Neutrophil (primary cell): ENCODE measurements at regions not wholly inside any gene's neighbourhood (a gene's known extent, or its start where the extent isn't known, plus 50 kb on each side); places are given as distances from the start of the nearest gene placed in this dataset.
"Not testable (repeated sequence)": the region's sequence is repeated elsewhere in the genome, so short reads cannot be mapped to it uniquely, and the experiment has no call there.

Experiments
- H3K27ac ChIP-seq: fragments of 200-600 bp; sonication (generic); 2 replicates; pipeline ENCODE4 v1.5.1; 2016; ENCODE audit warnings: mild to moderate bottlenecking, moderate library complexity
- H3K27me3 ChIP-seq: fragments of 200-600 bp; sonication (generic); 2 replicates; pipeline ENCODE4 v1.6.0; 2016; ENCODE audit warnings: mild to moderate bottlenecking
- H3K36me3 ChIP-seq: fragments of 200-600 bp; sonication (generic); 2 replicates; pipeline ENCODE4 v1.5.1; 2017
- H3K4me1 ChIP-seq, 2 experiments: fragments of 200-600 bp in 1 of 2; sonication (generic) in 1 of 2; 1 replicate in 1 of 2; 2 replicates in 1 of 2; pipeline versions ENCODE4 v1.5.1 to v1.6.1; 2013 to 2016; ENCODE audit warnings: low read depth in 1 of 2, low read length in 1 of 2, mild to moderate bottlenecking in 1 of 2, moderate library complexity in 1 of 2; ENCODE audit not compliant: control insufficient read depth in 1 of 2, insufficient read depth in 1 of 2
- H3K4me3 ChIP-seq, 2 experiments: fragments of 200-600 bp in 1 of 2; sonication (generic) in 1 of 2; 1 replicate in 1 of 2; 2 replicates in 1 of 2; pipeline ENCODE4 v1.5.1; 2013 to 2016; ENCODE audit warnings: low read depth in 1 of 2, low read length in 1 of 2, mild to moderate bottlenecking in 1 of 2, moderate library complexity in 1 of 2
- H3K9me3 ChIP-seq: fragments of 200-600 bp; sonication (generic); 2 replicates; pipeline ENCODE4 v1.5.1; 2016

DNA sequence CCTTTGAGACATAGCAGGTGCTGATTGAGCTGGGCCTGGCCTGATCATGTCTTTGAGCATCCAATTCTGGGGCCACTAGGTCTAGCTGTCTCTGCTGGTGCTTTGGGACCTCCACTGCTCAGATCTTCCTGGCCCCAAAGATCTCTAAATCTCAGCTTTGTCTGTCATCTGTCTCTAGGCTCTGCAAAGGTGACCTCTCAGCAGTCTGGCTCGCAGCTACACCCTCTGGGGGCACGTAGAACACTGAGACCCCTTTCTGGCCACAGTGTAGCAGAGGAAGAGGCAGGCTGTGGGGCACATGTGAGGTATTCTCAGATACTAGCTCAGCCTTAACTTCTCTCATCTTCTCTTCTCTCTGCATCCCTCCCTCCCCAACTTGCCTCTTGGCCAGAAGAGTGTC, 298.1 kb upstream of the PLGLB1 start:
- not testable (repeated sequence) for H3K27ac ChIP-seq, H3K4me1 ChIP-seq, H3K27me3 ChIP-seq, H3K9me3 ChIP-seq, H3K4me3 ChIP-seq, H3K36me3 ChIP-seq

DNA sequence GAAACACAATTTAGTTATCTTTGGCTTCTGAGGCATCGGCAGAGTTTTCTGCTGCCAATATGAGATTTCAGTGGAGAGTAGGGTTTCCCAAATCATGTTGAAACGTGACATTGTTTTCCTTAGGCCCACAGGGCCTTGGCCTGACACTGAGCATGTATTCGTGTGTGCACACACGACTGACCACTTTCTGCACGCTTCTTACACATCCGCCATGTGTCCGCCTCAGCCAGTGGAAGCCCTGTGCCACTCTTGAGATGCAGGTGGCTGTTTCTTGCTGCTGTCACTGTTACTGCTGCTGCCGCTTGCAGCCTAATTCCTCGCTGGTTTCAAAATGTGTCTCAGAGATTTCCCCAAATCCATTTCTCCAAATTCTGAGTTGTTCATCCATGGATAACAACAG, 299.6 kb upstream of the PLGLB1 start:
- H3K9me3 ChIP-seq, H3K27me3 ChIP-seq, H3K4me3 ChIP-seq, H3K36me3 ChIP-seq, H3K4me1 ChIP-seq, H3K27ac ChIP-seq: not testable (repeated sequence)

DNA sequence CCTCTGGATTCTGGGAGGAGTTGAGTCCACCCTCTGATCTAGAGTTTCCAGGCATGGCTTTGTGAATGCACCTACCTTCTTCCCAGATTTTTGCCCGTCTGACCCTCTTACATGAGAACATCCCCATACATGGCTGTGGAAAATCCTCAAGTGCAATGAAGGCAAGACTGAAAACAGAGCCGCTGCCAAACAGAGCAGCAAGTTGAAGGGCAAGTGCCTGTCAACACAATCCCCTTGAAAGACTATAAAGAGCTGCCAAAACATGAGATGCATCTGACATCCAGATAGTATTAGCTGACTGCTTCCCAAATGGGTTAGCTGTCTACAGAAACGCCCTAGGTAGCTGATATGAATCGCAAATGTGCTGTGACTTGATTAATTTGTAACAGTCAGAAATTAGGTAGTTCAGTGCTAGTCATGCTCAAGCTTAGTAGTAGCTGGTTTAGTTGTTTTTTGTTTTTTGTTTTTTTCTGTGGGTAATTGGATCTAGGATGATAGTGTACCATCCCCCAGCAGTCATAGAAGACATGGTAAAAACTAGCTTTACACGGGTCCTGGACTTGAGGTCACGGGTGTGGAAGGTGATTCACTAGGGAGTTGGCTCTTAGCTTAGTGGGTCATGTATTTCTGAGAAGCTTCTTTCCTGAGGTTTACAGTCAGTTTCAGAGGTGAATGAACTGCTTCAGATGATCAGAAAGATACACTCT, 302.8 kb upstream of the PLGLB1 start:
- not testable (repeated sequence) for H3K4me3 ChIP-seq, H3K4me1 ChIP-seq, H3K27ac ChIP-seq, H3K9me3 ChIP-seq, H3K27me3 ChIP-seq, H3K36me3 ChIP-seq

DNA sequence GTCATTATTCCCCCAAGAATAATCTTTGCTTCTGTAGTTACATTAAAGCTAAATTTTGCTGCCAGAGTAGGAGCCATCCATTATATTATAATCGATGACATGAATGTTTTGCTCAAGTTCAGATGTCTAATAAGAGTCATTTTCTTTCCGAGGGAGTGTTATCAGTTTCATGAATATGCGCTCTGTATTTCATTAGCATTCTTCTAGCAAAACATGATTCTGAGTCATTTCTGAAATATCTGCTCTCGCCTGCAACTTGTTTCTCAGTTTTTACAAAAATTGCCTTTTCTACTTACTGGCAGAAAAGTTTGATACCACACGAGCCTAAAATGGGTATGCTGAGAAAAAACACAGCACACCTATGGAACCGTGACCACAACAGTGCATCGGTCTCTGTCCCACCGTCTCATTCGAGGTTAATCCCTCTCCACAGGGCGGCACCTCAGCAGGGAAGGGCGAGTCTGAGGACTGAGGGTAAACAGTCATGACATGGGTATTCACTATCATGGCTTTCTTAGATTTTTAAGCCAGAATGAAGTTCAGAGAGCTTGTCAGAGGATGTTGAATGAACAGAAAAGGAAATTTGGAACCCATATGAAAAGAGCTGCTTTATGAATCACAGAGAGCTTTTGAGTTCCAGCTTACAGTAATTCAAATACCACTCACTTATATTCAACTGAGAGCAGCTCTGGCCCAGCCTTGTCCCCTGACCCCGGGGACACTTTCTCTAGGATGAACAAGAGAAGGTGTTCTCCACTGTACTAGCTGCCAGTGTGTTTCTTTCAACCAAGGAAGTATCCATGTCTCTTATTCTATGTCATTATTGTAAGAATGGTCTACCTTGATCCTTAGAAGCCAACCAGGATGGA, 303.6 kb upstream of the PLGLB1 start:
- H3K27me3 ChIP-seq, H3K36me3 ChIP-seq, H3K4me3 ChIP-seq, H3K4me1 ChIP-seq, H3K27ac ChIP-seq, H3K9me3 ChIP-seq: not testable (repeated sequence)

DNA sequence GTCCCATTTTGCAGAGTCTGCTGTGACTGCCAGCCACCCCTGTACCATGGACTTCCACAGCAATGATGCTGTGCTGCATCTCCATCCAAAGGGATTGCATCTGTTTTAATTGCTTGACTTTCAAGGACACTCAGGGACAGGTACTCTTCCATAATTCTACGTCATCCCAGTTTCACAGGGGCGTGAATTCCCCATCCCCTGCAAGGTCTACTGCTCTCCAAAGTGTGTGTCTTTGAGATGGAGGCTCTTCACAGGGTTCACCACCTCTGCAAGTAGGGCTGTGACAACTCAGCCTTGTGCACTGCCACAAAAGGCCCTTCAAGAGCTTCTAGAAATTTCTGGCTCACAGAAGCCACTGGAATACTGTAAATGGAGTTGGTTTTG, 304.3 kb upstream of the PLGLB1 start:
- not testable (repeated sequence) for H3K27ac ChIP-seq, H3K9me3 ChIP-seq, H3K4me3 ChIP-seq, H3K4me1 ChIP-seq, H3K36me3 ChIP-seq, H3K27me3 ChIP-seq

DNA sequence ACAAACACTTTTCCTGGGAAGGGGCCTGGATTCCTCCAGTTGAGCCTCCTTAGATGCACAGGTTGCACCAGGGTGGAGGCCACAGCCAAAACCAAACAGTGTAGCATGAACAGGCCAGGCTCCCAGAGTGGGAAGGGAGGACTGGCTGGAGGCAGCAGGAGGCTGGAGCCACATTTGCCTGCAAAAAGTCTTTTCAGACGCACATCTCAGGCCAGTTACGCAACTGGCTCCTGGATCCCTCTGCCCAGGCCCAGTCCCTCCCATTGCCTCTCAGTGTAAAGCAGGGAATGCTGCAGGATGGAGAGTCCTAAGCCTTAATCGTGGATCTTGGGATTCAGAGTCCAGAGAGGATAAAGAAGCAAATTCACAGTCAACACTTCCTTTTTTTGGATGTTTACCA, 305.1 kb upstream of the PLGLB1 start:
- not testable (repeated sequence) for H3K4me1 ChIP-seq, H3K36me3 ChIP-seq, H3K27me3 ChIP-seq, H3K4me3 ChIP-seq, H3K27ac ChIP-seq, H3K9me3 ChIP-seq

DNA sequence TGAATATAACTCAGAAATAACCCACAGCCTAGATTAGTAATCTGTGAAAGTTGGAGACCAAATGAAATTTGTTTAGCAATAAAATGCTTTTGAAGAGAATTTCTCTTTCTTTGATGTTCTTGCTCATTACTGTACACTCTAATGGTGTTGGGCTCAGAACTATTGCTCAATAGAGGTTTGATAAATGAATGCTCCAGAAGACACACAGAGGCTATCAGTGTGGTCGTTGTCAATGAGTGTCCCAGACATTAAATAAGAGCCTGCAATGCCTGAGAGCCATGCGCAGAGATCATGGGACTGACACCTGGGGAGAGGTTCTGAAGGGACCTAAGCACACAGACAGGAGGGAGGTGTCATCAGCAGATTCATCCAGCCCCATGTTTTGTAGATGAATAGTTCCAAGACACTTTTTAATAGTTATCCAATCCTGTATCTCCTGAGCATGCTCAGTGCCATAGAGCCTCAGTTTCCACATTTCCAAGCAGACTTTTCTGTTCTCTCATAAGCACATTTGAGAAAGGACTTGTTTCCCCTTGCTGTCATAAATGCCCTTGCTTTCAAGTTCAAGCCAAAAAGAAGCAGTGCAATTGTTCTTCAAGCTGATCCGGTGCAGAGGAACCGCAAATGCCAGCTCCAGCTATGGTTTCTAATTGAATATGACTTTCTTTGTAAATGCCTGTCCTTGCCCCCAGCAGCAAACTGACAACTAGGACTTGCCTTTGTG, 306.2 kb upstream of the PLGLB1 start:
- H3K9me3 ChIP-seq, H3K27ac ChIP-seq, H3K4me1 ChIP-seq: not testable (repeated sequence)

DNA sequence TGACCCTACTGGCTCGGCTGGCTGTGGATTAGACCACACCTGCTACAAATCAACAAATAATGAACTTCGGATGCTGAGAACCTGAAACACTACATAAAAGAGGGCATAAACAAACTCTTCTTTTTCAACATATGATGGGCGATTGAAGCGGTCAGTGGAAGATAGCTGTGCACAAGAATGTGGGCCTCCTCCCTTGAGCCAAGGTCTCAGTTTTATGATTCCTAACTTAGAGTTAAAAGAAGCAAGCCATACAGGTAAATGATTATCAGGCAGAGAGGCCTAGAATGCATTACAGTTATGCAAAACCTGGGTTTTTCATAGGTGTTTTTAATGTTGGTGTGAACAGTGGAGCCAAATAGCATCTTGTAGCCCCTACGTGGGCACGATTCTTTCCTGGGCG, 307.9 kb upstream of the PLGLB1 start:
- H3K9me3 ChIP-seq, H3K27me3 ChIP-seq, H3K4me3 ChIP-seq, H3K36me3 ChIP-seq, H3K27ac ChIP-seq, H3K4me1 ChIP-seq: not testable (repeated sequence)

More for the DNA sequence above, 306.2 kb upstream of the PLGLB1 start:
- H3K4me3 ChIP-seq, H3K36me3 ChIP-seq, H3K27me3 ChIP-seq: not testable (repeated sequence)

DNA sequence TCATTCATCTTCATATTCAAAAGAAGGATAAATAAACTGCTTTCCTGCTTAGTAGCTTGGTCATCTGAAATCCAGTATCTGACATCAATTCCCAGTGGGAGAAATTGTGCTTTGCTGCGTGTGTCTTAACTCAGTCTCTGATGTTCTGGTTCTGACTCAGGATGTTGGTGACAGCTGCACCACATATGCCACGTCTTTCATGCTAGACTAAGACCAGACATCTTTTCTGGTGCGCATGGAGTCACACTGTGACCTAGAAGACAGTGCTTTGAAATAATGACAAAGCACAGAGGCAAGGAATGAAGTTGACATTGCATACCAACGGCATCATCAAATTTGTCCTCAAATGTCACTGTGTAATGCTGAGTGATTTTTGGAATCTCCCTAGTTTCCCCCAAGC, 308.8 kb upstream of the PLGLB1 start:
- not testable (repeated sequence) for H3K9me3 ChIP-seq, H3K4me3 ChIP-seq, H3K27me3 ChIP-seq, H3K36me3 ChIP-seq, H3K27ac ChIP-seq, H3K4me1 ChIP-seq

DNA sequence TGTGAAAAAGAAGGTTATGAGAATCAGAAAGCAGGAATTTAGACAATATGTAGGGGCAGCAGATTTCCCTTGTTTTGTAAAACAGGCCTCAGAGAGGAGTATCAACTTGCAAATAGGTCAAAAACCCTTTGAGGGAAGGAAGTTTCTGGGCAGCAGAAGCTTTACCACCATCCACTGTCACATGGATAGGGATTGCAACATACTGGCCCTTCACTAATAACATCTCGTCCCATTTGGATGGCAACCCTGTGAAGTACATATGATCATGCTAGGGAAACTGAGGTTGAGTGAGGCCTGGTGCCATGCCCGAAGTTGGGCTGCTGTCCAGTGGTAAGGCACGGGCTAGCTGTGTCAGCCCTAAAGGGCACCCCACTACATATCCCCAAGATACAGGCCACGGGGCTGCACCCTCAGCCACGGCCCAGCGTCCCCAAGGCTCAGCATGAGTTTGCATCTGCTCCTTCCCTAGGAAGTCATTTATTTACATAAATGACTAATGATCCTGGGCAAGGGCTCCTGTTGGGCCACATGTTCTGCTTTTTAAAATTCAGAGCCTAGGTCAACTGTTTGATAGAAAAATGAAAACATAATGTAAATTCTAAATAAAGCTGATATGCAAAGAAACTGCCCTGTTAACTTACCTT, 310.4 kb upstream of the PLGLB1 start:
- H3K4me1 ChIP-seq, H3K4me3 ChIP-seq, H3K27ac ChIP-seq, H3K27me3 ChIP-seq, H3K9me3 ChIP-seq, H3K36me3 ChIP-seq: not testable (repeated sequence)

DNA sequence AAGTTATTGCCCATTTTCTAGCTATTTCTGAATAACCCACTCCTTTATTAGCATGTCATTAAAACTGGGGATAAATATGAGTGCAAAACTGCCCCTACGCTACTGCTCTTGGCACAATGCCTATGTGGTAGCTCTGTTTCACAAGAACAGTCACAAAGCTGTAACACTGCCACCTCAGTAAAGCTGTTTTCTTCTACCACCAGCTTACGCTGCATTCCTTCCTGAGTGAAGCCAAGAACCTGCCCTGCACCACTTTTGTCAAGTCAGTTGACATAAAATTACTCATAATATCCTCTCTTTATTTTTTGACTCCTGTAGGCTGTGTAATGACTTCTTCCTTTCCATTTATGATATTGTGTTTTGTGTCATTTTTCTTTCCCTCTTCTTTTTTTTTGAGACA, 313.2 kb upstream of the PLGLB1 start:
- not testable (repeated sequence) for H3K27me3 ChIP-seq, H3K36me3 ChIP-seq, H3K4me3 ChIP-seq, H3K27ac ChIP-seq, H3K4me1 ChIP-seq, H3K9me3 ChIP-seq

DNA sequence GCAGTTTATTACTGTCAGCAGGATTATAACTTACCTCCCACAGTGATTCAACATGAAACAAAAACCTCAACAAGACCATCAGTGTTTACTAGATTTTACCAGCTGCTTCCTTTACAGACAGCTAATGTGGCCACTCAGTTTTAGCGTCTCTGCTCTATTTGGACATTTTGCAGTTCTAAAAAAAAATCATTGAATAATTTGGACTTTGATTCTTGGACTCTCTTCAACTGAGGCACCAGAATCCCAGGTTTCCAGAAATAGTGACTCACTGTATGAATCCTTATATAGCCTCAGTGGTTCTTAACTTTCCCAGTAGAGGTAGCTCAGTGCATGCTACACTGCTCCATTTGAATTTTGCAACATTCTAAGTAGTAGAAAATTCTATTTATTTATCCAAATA, 317.4 kb upstream of the PLGLB1 start:
- not testable (repeated sequence) for H3K27ac ChIP-seq, H3K9me3 ChIP-seq, H3K36me3 ChIP-seq, H3K4me1 ChIP-seq, H3K4me3 ChIP-seq, H3K27me3 ChIP-seq
